ENCODE measurements at regions not wholly inside any gene's neighbourhood (a gene's known extent, or its start where the extent isn't known, plus 50 kb on each side); places are given as distances from the start of the nearest gene placed in this dataset.

- no peaks in the 10 kb centered on the region for H4K20me1 ChIP-seq (ENCODE audit: insufficient read depth, low read length)
- H3K4me2 ChIP-seq (ENCODE audit: low read length) = no peak overlapping the region
- no peaks in the 10 kb centered on the region for H3K79me2 ChIP-seq (ENCODE audit: low read length)
- H3K9me3 ChIP-seq (ENCODE audit: insufficient read depth, low read length) = no peaks in the 10 kb centered on the region
- H3K36me3 ChIP-seq (replicated peaks; ENCODE audit: low read depth, low read length) = no peaks in the 10 kb centered on the region
- TF ChIP-seq EZH2phosphoT487 (IDR thresholded peaks at IDR 0.05; ENCODE audit: low read depth) (no peak), CTCF (IDR thresholded peaks at IDR 0.05; ENCODE audit: low read depth, low read length) (no peak)
- H3K27ac ChIP-seq (ENCODE audit: low read length) = no peak overlapping the region
- H3K9ac ChIP-seq (ENCODE audit: low read length) = no peak overlapping the region
- H3K27me3 ChIP-seq (ENCODE audit: low read depth, low read length) = no peaks in the 10 kb centered on the region
- H3K4me1 ChIP-seq (ENCODE audit: low read length) = no peaks in the 10 kb centered on the region
- no peak overlapping the region for H3K4me3 ChIP-seq (ENCODE audit: low read length)
- H2AFZ ChIP-seq (ENCODE audit: low read depth, low read length) = no peak overlapping the region
Measured at GRCh38 chr10:21269289-21269688, 256.2 kb downstream of the SKIDA1 start.

- no peaks in the 10 kb centered on the region for H3K36me3 ChIP-seq (replicated peaks; ENCODE audit: low read depth, low read length)
- no peak overlapping the region for H3K4me3 ChIP-seq (ENCODE audit: low read length)
- no peaks in the 10 kb centered on the region for H3K27me3 ChIP-seq (ENCODE audit: low read depth, low read length)
- no peak overlapping the region for H3K27ac ChIP-seq (ENCODE audit: low read length)
- H3K9ac ChIP-seq (ENCODE audit: low read length) = no peak overlapping the region
- H2AFZ ChIP-seq (ENCODE audit: low read depth, low read length) = no peak overlapping the region
- no peaks in the 10 kb centered on the region for H4K20me1 ChIP-seq (ENCODE audit: insufficient read depth, low read length)
- TF ChIP-seq CTCF (IDR thresholded peaks at IDR 0.05; ENCODE audit: low read depth, low read length) (no peak), EZH2phosphoT487 (IDR thresholded peaks at IDR 0.05; ENCODE audit: low read depth) (no peak)
- no peaks in the 10 kb centered on the region for H3K9me3 ChIP-seq (ENCODE audit: insufficient read depth, low read length)
- no peak overlapping the region for H3K4me2 ChIP-seq (ENCODE audit: low read length)
- H3K79me2 ChIP-seq (ENCODE audit: low read length) = no peaks in the 10 kb centered on the region
- H3K4me1 ChIP-seq (ENCODE audit: low read length) = no peaks in the 10 kb centered on the region
Measured at GRCh38 chr10:21265622-21266021, 259.9 kb downstream of the SKIDA1 start.

- Histone ChIP-seq H3K9me3 (ENCODE audit: insufficient read depth, low read length) (no peaks in the 10 kb centered on the region), H3K4me2 (ENCODE audit: low read length) (no peak overlapping the region), H3K27me3 (ENCODE audit: low read depth, low read length) (no peaks in the 10 kb centered on the region), H3K9ac (ENCODE audit: low read length) (no peak overlapping the region), H2AFZ (ENCODE audit: low read depth, low read length) (no peak overlapping the region), H3K27ac (ENCODE audit: low read length) (no peak overlapping the region), H3K4me1 (ENCODE audit: low read length) (no peaks in the 10 kb centered on the region), H3K36me3 (replicated peaks; ENCODE audit: low read depth, low read length) (no peaks in the 10 kb centered on the region), H3K4me3 (ENCODE audit: low read length) (no peak overlapping the region), H3K79me2 (ENCODE audit: low read length) (no peaks in the 10 kb centered on the region), H4K20me1 (ENCODE audit: insufficient read depth, low read length) (no peaks in the 10 kb centered on the region)
- TF ChIP-seq EZH2phosphoT487 (IDR thresholded peaks at IDR 0.05; ENCODE audit: low read depth) (no peak), CTCF (IDR thresholded peaks at IDR 0.05; ENCODE audit: low read depth, low read length) (no peak)
Measured at GRCh38 chr10:21264271-21264670, 261.2 kb downstream of the SKIDA1 start.

GRCh38 chr10:21263839-21264238 lies 261.6 kb downstream of the SKIDA1 start:
- H3K4me2 ChIP-seq (ENCODE audit: low read length) = no peak overlapping the region
- no peaks in the 10 kb centered on the region for H3K4me1 ChIP-seq (ENCODE audit: low read length)
- no peaks in the 10 kb centered on the region for H4K20me1 ChIP-seq (ENCODE audit: insufficient read depth, low read length)
- H3K9ac ChIP-seq (ENCODE audit: low read length) = no peak overlapping the region
- H3K27me3 ChIP-seq (ENCODE audit: low read depth, low read length) = no peaks in the 10 kb centered on the region
- no peaks in the 10 kb centered on the region for H3K36me3 ChIP-seq (replicated peaks; ENCODE audit: low read depth, low read length)
- H3K27ac ChIP-seq (ENCODE audit: low read length) = no peak overlapping the region
- H3K79me2 ChIP-seq (ENCODE audit: low read length) = no peaks in the 10 kb centered on the region
- TF ChIP-seq CTCF (IDR thresholded peaks at IDR 0.05; ENCODE audit: low read depth, low read length) = no peak
- no peak for TF ChIP-seq EZH2phosphoT487 (IDR thresholded peaks at IDR 0.05; ENCODE audit: low read depth)
- H2AFZ ChIP-seq (ENCODE audit: low read depth, low read length) = no peak overlapping the region
- no peaks in the 10 kb centered on the region for H3K9me3 ChIP-seq (ENCODE audit: insufficient read depth, low read length)
- H3K4me3 ChIP-seq (ENCODE audit: low read length) = no peak overlapping the region

Measured in OCI-LY3 (cell line).